ENCODE measurements at regions not wholly inside any gene's neighbourhood (a gene's known extent, or its start where the extent isn't known, plus 50 kb on each side); places are given as distances from the start of the nearest gene placed in this dataset.

DNA sequence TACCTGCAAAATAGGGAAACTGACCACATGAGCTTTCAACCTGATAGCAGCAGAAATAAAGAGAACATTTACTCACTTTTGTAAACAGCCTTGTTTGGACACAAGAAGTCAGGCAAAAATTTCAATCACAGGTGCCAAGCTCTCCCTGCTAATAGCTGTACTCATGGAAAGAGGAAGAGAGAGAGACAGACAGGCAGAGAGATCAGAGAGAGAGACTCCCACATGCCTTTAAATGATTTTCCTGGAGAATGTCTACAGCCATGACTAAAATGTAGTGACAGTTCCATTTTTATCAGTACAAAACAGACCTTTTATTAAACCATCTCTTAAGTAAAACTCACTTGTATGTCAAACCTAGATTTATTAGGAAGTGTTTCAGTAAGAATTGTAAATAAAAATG is 752.9 kb downstream of the TRAM1L1 start:
- Mint-ChIP-seq H3K27me3 (ENCODE audit: insufficient read depth) (no peaks in the 10 kb centered on the region), H3K27ac (no peak overlapping the region), H3K9me3 (no peaks in the 10 kb centered on the region), H3K4me3 (no peak overlapping the region), H3K36me3 (ENCODE audit: low read depth) (no peaks in the 10 kb centered on the region), H3K4me1 (no peaks in the 10 kb centered on the region)
- Histone ChIP-seq H3K9ac (ENCODE audit: extremely low read depth, low read length, poor library complexity, severe bottlenecking) (no peak overlapping the region), H3K27me3 (ENCODE audit: control insufficient read depth, insufficient read depth, low read length, poor library complexity, severe bottlenecking) (no peaks in the 10 kb centered on the region), H3K9me3 (ENCODE audit: control insufficient read depth, low read length) (no peaks in the 10 kb centered on the region), H3K36me3 (ENCODE audit: control insufficient read depth, insufficient read depth, low read length) (no peaks in the 10 kb centered on the region), H3K4me3 (ENCODE audit: low read length) (no peak overlapping the region), H3K4me1 (ENCODE audit: control insufficient read depth, insufficient read depth, low read length) (no peaks in the 10 kb centered on the region), H3K27ac (ENCODE audit: low read depth, low read length) (no peak overlapping the region)
- TF ChIP-seq, protein P1, sequence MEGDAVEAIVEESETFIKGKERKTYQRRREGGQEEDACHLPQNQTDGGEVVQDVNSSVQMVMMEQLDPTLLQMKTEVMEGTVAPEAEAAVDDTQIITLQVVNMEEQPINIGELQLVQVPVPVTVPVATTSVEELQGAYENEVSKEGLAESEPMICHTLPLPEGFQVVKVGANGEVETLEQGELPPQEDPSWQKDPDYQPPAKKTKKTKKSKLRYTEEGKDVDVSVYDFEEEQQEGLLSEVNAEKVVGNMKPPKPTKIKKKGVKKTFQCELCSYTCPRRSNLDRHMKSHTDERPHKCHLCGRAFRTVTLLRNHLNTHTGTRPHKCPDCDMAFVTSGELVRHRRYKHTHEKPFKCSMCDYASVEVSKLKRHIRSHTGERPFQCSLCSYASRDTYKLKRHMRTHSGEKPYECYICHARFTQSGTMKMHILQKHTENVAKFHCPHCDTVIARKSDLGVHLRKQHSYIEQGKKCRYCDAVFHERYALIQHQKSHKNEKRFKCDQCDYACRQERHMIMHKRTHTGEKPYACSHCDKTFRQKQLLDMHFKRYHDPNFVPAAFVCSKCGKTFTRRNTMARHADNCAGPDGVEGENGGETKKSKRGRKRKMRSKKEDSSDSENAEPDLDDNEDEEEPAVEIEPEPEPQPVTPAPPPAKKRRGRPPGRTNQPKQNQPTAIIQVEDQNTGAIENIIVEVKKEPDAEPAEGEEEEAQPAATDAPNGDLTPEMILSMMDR (conservative IDR thresholded peaks at IDR 0.05): no peak
- no peak for DNase-seq

DNA sequence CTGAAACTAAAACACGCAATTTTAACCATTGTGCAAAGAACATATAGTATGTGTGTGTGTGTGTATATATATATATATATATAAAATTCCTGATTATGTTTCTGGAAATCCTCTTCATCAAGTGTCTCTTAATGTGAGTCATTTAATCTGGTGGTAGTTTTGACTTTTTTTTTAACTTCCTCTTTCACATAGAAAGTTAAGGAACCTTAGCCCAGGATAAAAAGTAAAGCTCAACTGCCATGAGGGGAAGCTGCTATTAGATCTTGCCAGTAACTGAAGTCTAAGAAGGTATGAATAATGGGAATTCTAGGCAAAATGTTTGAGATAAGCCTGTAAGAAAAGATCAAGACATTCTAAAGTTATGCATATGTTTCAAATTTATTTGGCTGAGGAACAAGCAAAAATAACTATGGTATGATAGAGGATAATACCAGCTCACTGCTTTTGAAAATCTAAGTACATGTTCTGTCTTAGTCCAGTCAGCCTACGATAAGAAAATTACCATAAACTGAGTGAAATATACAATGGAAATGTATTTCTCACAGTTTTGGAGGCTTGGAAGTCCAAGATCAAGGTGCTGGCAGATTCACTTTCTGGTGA is 757.0 kb downstream of the TRAM1L1 start:
- Histone ChIP-seq H3K4me3 (ENCODE audit: low read length) (no peak overlapping the region), H3K9me3 (ENCODE audit: control insufficient read depth, low read length) (no peaks in the 10 kb centered on the region), H3K4me1 (ENCODE audit: control insufficient read depth, insufficient read depth, low read length) (no peaks in the 10 kb centered on the region), H3K36me3 (ENCODE audit: control insufficient read depth, insufficient read depth, low read length) (no peaks in the 10 kb centered on the region), H3K9ac (ENCODE audit: extremely low read depth, low read length, poor library complexity, severe bottlenecking) (no peak overlapping the region), H3K27me3 (ENCODE audit: control insufficient read depth, insufficient read depth, low read length, poor library complexity, severe bottlenecking) (no peaks in the 10 kb centered on the region), H3K27ac (ENCODE audit: low read depth, low read length) (no peak overlapping the region)
- TF ChIP-seq, protein P1 (conservative IDR thresholded peaks at IDR 0.05): no peak
- H3K4me1 Mint-ChIP-seq: no peaks in the 10 kb centered on the region
- no peaks in the 10 kb centered on the region for H3K36me3 Mint-ChIP-seq (ENCODE audit: low read depth)
- no peaks in the 10 kb centered on the region for H3K9me3 Mint-ChIP-seq
- WGBS, 2 experiments (ENCODE audit: insufficient coverage in 1 of 2, insufficient read length in 1 of 2): 86% methylated on average over 1 of the region's 2 CpGs; no CpG with 5 or more reads in 1 of the 2 experiments
- no peak for DNase-seq
- no peak overlapping the region for H3K27ac Mint-ChIP-seq
- H3K4me3 Mint-ChIP-seq: no peak overlapping the region
- no peaks in the 10 kb centered on the region for H3K27me3 Mint-ChIP-seq (ENCODE audit: insufficient read depth)

DNA sequence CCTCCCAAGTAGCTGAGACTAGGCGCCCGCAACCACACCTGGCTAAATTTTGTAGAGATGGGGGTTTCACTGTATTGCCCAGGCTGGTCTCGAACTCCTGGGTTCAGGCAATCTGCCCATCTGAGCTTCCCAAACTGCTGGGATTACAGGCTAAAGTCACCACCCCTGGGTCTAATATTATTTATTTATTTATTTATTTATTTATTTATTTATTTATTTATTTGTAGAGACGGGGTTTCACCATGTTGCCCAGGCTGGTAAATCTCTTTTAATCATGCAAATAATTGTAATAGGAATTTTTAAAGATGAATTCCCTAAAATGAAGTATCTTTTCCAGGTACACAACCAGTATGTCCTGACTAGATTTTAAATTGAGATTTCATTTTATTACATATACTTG is 761.8 kb downstream of the TRAM1L1 start:
- Mint-ChIP-seq H3K27ac (no peak overlapping the region), H3K9me3 (no peaks in the 10 kb centered on the region), H3K4me3 (no peak overlapping the region), H3K4me1 (no peaks in the 10 kb centered on the region), H3K27me3 (ENCODE audit: insufficient read depth) (no peaks in the 10 kb centered on the region), H3K36me3 (ENCODE audit: low read depth) (no peaks in the 10 kb centered on the region)
- 89 to 97% methylated on average over 3 to 4 of the region's 4 CpGs for WGBS, 2 experiments (ENCODE audit: insufficient coverage in 1 of 2, insufficient read length in 1 of 2)
- no peak for DNase-seq
- H3K4me3 ChIP-seq (ENCODE audit: low read length): no peak overlapping the region
- TF ChIP-seq, protein P1 (conservative IDR thresholded peaks at IDR 0.05): no peak
- H3K27ac ChIP-seq (ENCODE audit: low read depth, low read length): no peak overlapping the region
- H3K4me1 ChIP-seq (ENCODE audit: control insufficient read depth, insufficient read depth, low read length): no peaks in the 10 kb centered on the region
- H3K9ac ChIP-seq (ENCODE audit: extremely low read depth, low read length, poor library complexity, severe bottlenecking): no peak overlapping the region
- H3K9me3 ChIP-seq (ENCODE audit: control insufficient read depth, low read length): no peaks in the 10 kb centered on the region
- H3K36me3 ChIP-seq (ENCODE audit: control insufficient read depth, insufficient read depth, low read length): no peaks in the 10 kb centered on the region
- no peaks in the 10 kb centered on the region for H3K27me3 ChIP-seq (ENCODE audit: control insufficient read depth, insufficient read depth, low read length, poor library complexity, severe bottlenecking)

Data from endodermal cell (in vitro differentiated cells).